HepG2 (cell line): ENCODE measurements at regions not wholly inside any gene's neighbourhood (a gene's known extent, or its start where the extent isn't known, plus 50 kb on each side); places are given as distances from the start of the nearest gene placed in this dataset.

Experiments
- DZIP1 ChIP-seq: sonication (generic); formaldehyde crosslinking; IDR thresholded peaks from 2 replicates; pipeline ENCODE4 v1.5.0; 2020; ENCODE audit warnings: mild to moderate bottlenecking, missing genetic modification reagents
- ELF4 ChIP-seq: sonication (generic); formaldehyde crosslinking; IDR thresholded peaks from 2 replicates; pipeline ENCODE4 v1.5.0; 2020; ENCODE audit warnings: missing genetic modification reagents, mild to moderate bottlenecking, moderate library complexity, borderline replicate concordance
- PHF8 ChIP-seq: sonication (generic); formaldehyde crosslinking; IDR thresholded peaks from 2 replicates; pipeline ENCODE4 v1.5.0; 2020; ENCODE audit warnings: missing genetic modification reagents
- POLR2AphosphoS5 ChIP-seq: IDR thresholded peaks from 2 replicates; pipeline ENCODE4 v1.6.1; 2012; ENCODE audit warnings: low read depth, low read length
- RERE ChIP-seq: IDR thresholded peaks from 2 replicates; pipeline ENCODE4 v1.6.1; 2016; ENCODE audit warnings: low read depth, missing genetic modification reagents, missing compliant biosample characterization
- ZBTB33 ChIP-seq: sonication (generic); formaldehyde crosslinking; IDR thresholded peaks from 2 replicates; pipeline ENCODE4 v1.4.0; 2020; ENCODE audit warnings: missing genetic modification reagents
- ZNF589 ChIP-seq: sonication (generic); formaldehyde crosslinking; conservative IDR thresholded peaks from 2 replicates; pipeline ENCODE4 v1.8.0; 2022; ENCODE audit warnings: mild to moderate bottlenecking, moderate library complexity, missing genetic modification reagents
- ZNF629 ChIP-seq: sonication (generic); formaldehyde crosslinking; conservative IDR thresholded peaks from 2 replicates; pipeline ENCODE4 v1.5.0; 2020; ENCODE audit warnings: missing genetic modification reagents
- ZZZ3 ChIP-seq: sonication (generic); formaldehyde crosslinking; IDR thresholded peaks from 2 replicates; pipeline ENCODE4 v1.4.0; 2020; ENCODE audit warnings: missing genetic modification reagents, mild to moderate bottlenecking, borderline replicate concordance
- TF ChIP-seq, protein P1 (sequence below): sonication (generic); formaldehyde crosslinking; IDR thresholded peaks from 2 replicates; pipeline ENCODE4 v1.5.0; 2020; ENCODE audit warnings: mild to moderate bottlenecking, missing genetic modification reagents, moderate library complexity

DNA sequence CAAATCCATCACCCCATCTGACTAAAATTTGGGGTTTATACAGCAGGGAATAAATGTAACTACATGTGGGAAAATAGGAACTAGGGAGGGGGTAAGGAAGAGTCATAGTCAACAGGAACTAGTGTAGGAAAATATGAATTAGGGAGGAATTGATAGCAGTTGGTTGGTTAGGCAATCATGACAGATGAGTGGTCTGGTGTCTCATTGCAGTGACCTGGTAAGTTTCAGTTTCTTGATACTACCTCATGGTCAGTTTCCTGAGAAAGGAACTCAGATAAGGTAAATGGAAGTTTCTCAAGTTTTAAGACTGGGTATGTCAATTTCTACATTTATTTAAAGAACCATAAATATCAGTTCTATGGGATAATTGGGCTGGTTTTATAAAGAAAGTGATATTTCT, 442.3 kb downstream of the NPIPA7 start:
- TF ChIP-seq DZIP1 (CRISPR knock-in tag), result no peak
- TF ChIP-seq POLR2AphosphoS5, result no peak
- no peak for TF ChIP-seq ZZZ3
- no peak for TF ChIP-seq PHF8 (CRISPR knock-in tag)
- TF ChIP-seq ZBTB33 (CRISPR knock-in tag), result no peak
- no peak for TF ChIP-seq RERE (CRISPR knock-in tag)
- no peak for TF ChIP-seq ZNF629 (CRISPR knock-in tag)
- no peak for TF ChIP-seq ZNF589 (CRISPR knock-in tag)
- TF ChIP-seq ELF4 (CRISPR knock-in tag), result no peak
- TF ChIP-seq, protein P1, sequence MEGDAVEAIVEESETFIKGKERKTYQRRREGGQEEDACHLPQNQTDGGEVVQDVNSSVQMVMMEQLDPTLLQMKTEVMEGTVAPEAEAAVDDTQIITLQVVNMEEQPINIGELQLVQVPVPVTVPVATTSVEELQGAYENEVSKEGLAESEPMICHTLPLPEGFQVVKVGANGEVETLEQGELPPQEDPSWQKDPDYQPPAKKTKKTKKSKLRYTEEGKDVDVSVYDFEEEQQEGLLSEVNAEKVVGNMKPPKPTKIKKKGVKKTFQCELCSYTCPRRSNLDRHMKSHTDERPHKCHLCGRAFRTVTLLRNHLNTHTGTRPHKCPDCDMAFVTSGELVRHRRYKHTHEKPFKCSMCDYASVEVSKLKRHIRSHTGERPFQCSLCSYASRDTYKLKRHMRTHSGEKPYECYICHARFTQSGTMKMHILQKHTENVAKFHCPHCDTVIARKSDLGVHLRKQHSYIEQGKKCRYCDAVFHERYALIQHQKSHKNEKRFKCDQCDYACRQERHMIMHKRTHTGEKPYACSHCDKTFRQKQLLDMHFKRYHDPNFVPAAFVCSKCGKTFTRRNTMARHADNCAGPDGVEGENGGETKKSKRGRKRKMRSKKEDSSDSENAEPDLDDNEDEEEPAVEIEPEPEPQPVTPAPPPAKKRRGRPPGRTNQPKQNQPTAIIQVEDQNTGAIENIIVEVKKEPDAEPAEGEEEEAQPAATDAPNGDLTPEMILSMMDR (CRISPR knock-in tag), result no peak
